ENCODE measurements at regions not wholly inside any gene's neighbourhood (a gene's known extent, or its start where the extent isn't known, plus 50 kb on each side); places are given as distances from the start of the nearest gene placed in this dataset.

GRCh38 chr13:85616275-85616674, 182.9 kb downstream of the SLITRK6 start:
- TF ChIP-seq CTCF (IDR thresholded peaks at IDR 0.05 in 4 of 5, conservative IDR thresholded peaks at IDR 0.05 in 1 of 5): no peak
- no peak for TF ChIP-seq POLR2A (IDR thresholded peaks at IDR 0.05)
